ENCODE measurements at regions not wholly inside any gene's neighbourhood (a gene's known extent, or its start where the extent isn't known, plus 50 kb on each side); places are given as distances from the start of the nearest gene placed in this dataset.

GRCh38 chr13:92966900-92967299 is 259.7 kb upstream of the GPC6 start:
- Histone ChIP-seq H3K79me2 (ENCODE audit: control insufficient read depth in 1 of 2, insufficient read depth in 2 of 2, low read length in 2 of 2) (no peaks in the 10 kb centered on the region), H3K4me1 (replicated peaks in 1 of 4; ENCODE audit: control insufficient read depth in 3 of 4, insufficient read depth in 4 of 4, low read length in 3 of 4) (no peaks in the 10 kb centered on the region), H3K9me3 (ENCODE audit: insufficient read depth in 2 of 2, low read depth in 1 of 2, low read length in 1 of 2) (no peaks in the 10 kb centered on the region), H4K5ac (ENCODE audit: insufficient read length, low read depth, low read length) (no peak overlapping the region), H3K18ac (ENCODE audit: extremely low read depth, low read length) (no peak overlapping the region), H3K79me1 (ENCODE audit: low read depth, low read length) (no peaks in the 10 kb centered on the region), H4K20me1 (replicated peaks in 1 of 2; ENCODE audit: control insufficient read depth in 1 of 2, insufficient read depth in 2 of 2, low read length in 2 of 2) (no peaks in the 10 kb centered on the region), H2BK20ac (ENCODE audit: low read length) (no peak overlapping the region), H3K36me3 (ENCODE audit: control insufficient read depth in 2 of 4, insufficient read depth in 4 of 4, low read length in 3 of 4) (no peaks in the 10 kb centered on the region), H2AFZ (ENCODE audit: low read length) (no peak overlapping the region), H3K27me3 (replicated peaks in 1 of 4; ENCODE audit: control insufficient read depth in 3 of 4, extremely low read depth in 1 of 4, insufficient read depth in 3 of 4, low read length in 3 of 4) (no peaks in the 10 kb centered on the region), H3K14ac (ENCODE audit: insufficient read length) (no peak overlapping the region), H2BK5ac (ENCODE audit: low read depth, low read length) (no peak overlapping the region), H2BK120ac (replicated peaks; ENCODE audit: low read depth, low read length) (no peak overlapping the region), H2AK5ac (ENCODE audit: low read depth, low read length) (no peak overlapping the region), H3K56ac (replicated peaks; ENCODE audit: insufficient read length, low read depth, low read length) (no peak overlapping the region), H3K23me2 (ENCODE audit: low read depth, low read length) (no peaks in the 10 kb centered on the region), H3K4ac (replicated peaks; ENCODE audit: insufficient read length, low read depth, low read length) (no peak overlapping the region), H3K23ac (ENCODE audit: insufficient read length) (no peak overlapping the region), H2BK12ac (ENCODE audit: low read depth, low read length) (no peak overlapping the region), H4K8ac (ENCODE audit: extremely low read depth, insufficient read depth, low read length) (no peak overlapping the region), H3K4me3 (ENCODE audit: extremely low read depth in 1 of 4, insufficient read depth in 2 of 4, low read depth in 3 of 4, low read length in 4 of 4) (no peak overlapping the region), H3K4me2 (ENCODE audit: insufficient read depth in 1 of 2, low read depth in 2 of 2, low read length in 2 of 2) (no peak overlapping the region), H2BK15ac (ENCODE audit: low read length) (no peak overlapping the region), H3K9ac (replicated peaks in 1 of 4; ENCODE audit: extremely low read depth in 1 of 4, low read depth in 3 of 4, low read length in 3 of 4) (no peak overlapping the region), H3K27ac (ENCODE audit: low read depth, low read length) (no peak overlapping the region), H4K91ac (replicated peaks; ENCODE audit: insufficient read length, low read length) (no peak overlapping the region)
- ChIA-PET POLR2A (ENCODE audit: partially characterized antibody) (interaction anchor here (0.7 kb wide), 1 partner anchor 1392 kb away, joined by 3 read pairs; no protein-coding TSS in a partner anchor), CTCF (ENCODE audit: partially characterized antibody) (interaction anchor here (0.7 to 1.2 kb wide), 4 partner anchors 66 to 1693 kb away, joined by 3 to 4 read pairs (median 3); no protein-coding TSS in a partner anchor)
- 88% methylated on average over 6 of the region's 6 CpGs; no CpG with 5 or more reads in 1 of the 2 experiments for WGBS, 2 experiments (ENCODE audit: extremely low coverage in 1 of 2, insufficient coverage in 1 of 2, insufficient read length in 1 of 2, insufficient replicate concordance in 2 of 2, low coverage in 1 of 2, low lambda C conversion rate in 2 of 2, missing lambda C conversion rate in 1 of 2)
- DNase-seq (ENCODE audit: low read depth in 1 of 2, low spot score in 2 of 2) = no peak
- no peak for TF ChIP-seq YY1 (IDR thresholded peaks at IDR 0.05; ENCODE audit: low read depth, low read length)
- TF ChIP-seq RBBP5 (IDR thresholded peaks at IDR 0.05; ENCODE audit: borderline replicate concordance, low read depth, low read length) = no peak
- no peak for TF ChIP-seq JUND (IDR thresholded peaks at IDR 0.05; ENCODE audit: low read length)
- no peak for TF ChIP-seq ATF3 (IDR thresholded peaks at IDR 0.05; ENCODE audit: insufficient read depth, low read depth, low read length)
- no peak for TF ChIP-seq TEAD4 (IDR thresholded peaks at IDR 0.05; ENCODE audit: low read depth, low read length)
- no peak for TF ChIP-seq POLR2A (IDR thresholded peaks at IDR 0.05; ENCODE audit: control extremely low read depth in 1 of 2, low read depth in 2 of 2, low read length in 2 of 2)
- TF ChIP-seq SUZ12 (IDR thresholded peaks at IDR 0.05; ENCODE audit: low read length) = no peak
- no peak for TF ChIP-seq ATF2 (IDR thresholded peaks at IDR 0.05; ENCODE audit: low read length)
- no peak for FAIRE-seq
